PC-3 (cell line): ENCODE measurements at regions not wholly inside any gene's neighbourhood (a gene's known extent, or its start where the extent isn't known, plus 50 kb on each side); places are given as distances from the start of the nearest gene placed in this dataset.

Experiments used
- ATAC-seq: fragments of 200-7000 bp; cut with Tn5 transposase; 2 replicates; pipeline ENCODE4 v1.9.1; 2020; ENCODE audit warnings: mild to moderate bottlenecking, moderate library complexity
- BruUV-seq: library from RNA; stranded (reverse); fragments of 400-500 nt; replicated peaks from 2 replicates; lab custom pipeline; 2021; lab: Mats Ljungman, UMichigan
- CTCF ChIA-PET: fragments of 300-600 bp; sonication (Branson Sonifier 250); formaldehyde crosslinking; loops from one replicate; lab custom pipeline; 2022; ENCODE audit warnings: antibody characterized with exemption; lab: Charles Lee
- POLR2A ChIA-PET: fragments of 300-600 bp; sonication (Branson Sonifier 250); formaldehyde crosslinking; loops from one replicate; lab custom pipeline; 2022; ENCODE audit warnings: antibody characterized with exemption; ENCODE audit not compliant: unreplicated experiment; lab: Charles Lee
- DNase-seq: peaks from one replicate; pipeline ENCODE4 v3.0.0-alpha.2; 2015
- H2AFZ ChIP-seq: fragments of 300-600 bp; sonication (generic); 2 replicates; pipeline ENCODE4 v1.6.0; 2016; ENCODE audit warnings: antibody characterized with exemption, low read length
- H3F3A ChIP-seq: fragments of 300-600 bp; sonication (generic); one replicate; pipeline ENCODE4 v1.6.0; 2017; ENCODE audit warnings: antibody characterized with exemption, low read length, control low read depth, mild to moderate bottlenecking; ENCODE audit not compliant: unreplicated experiment
- H3K27ac ChIP-seq: fragments of 300-600 bp; sonication (generic); 2 replicates; pipeline ENCODE4 v1.5.1; 2016; ENCODE audit warnings: mild to moderate bottlenecking, low read length
- H3K27me3 ChIP-seq: fragments of 300-600 bp; sonication (generic); 2 replicates; pipeline ENCODE4 v1.6.1; 2016; ENCODE audit warnings: low read length, mixed read lengths
- H3K36me3 ChIP-seq: fragments of 300-600 bp; sonication (generic); 2 replicates; pipeline ENCODE4 v1.6.1; 2016; ENCODE audit warnings: low read depth, mixed run types, low read length, mixed read lengths
- H3K4me1 ChIP-seq: fragments of 300-600 bp; sonication (generic); 2 replicates; pipeline ENCODE4 v1.5.1; 2016; ENCODE audit warnings: low read length; ENCODE audit not compliant: insufficient read depth
- H3K4me2 ChIP-seq: fragments of 300-600 bp; sonication (generic); 2 replicates; pipeline ENCODE4 v1.6.0; 2016; ENCODE audit warnings: low read length
- H3K4me3 ChIP-seq: fragments of 300-600 bp; sonication (generic); 2 replicates; pipeline ENCODE4 v1.5.1; 2016; ENCODE audit warnings: mild to moderate bottlenecking, low read length, mixed read lengths
- H3K79me2 ChIP-seq: fragments of 300-600 bp; sonication (generic); 2 replicates; pipeline ENCODE4 v1.6.1; 2017; ENCODE audit warnings: low read length, mixed read lengths
- H3K9ac ChIP-seq: fragments of 300-600 bp; sonication (generic); 2 replicates; pipeline ENCODE4 v1.6.0; 2016; ENCODE audit warnings: mild to moderate bottlenecking, low read length
- H3K9me2 ChIP-seq: fragments of 300-600 bp; sonication (generic); replicated peaks from 2 replicates; pipeline ENCODE4 v1.6.1; 2016; ENCODE audit warnings: mixed run types, low read length, mixed read lengths
- H3K9me3 ChIP-seq: fragments of 300-600 bp; sonication (generic); 2 replicates; pipeline ENCODE4 v1.6.1; 2016; ENCODE audit warnings: low read length, mixed read lengths
- H4K20me1 ChIP-seq: fragments of 300-600 bp; sonication (generic); 2 replicates; pipeline ENCODE4 v1.6.1; 2016; ENCODE audit warnings: low read length, mixed read lengths
- CTCF ChIP-seq: fragments of 300-600 bp; sonication (generic); conservative IDR thresholded peaks from 2 replicates; pipeline ENCODE4 v1.5.1; 2017; ENCODE audit warnings: antibody characterized with exemption, low read depth, mild to moderate bottlenecking, low read length
- EZH2 ChIP-seq: fragments of 300-600 bp; sonication (generic); IDR thresholded peaks from one replicate; pipeline ENCODE4 v1.6.1; 2017; ENCODE audit warnings: antibody characterized with exemption, mild to moderate bottlenecking, low read length; ENCODE audit not compliant: unreplicated experiment
- EZH2phosphoT487 ChIP-seq: fragments of 300-600 bp; sonication (generic); IDR thresholded peaks from 2 replicates; pipeline ENCODE4 v1.6.1; 2018; ENCODE audit warnings: mild to moderate bottlenecking, antibody characterized with exemption, low read length, borderline replicate concordance
- intact Hi-C: fragments of 100-400 bp; cut with micrococcal nuclease; formaldehyde crosslinking; loops from 2 replicates; pipeline ENCODE4 v1.9.0; 2023

DNA sequence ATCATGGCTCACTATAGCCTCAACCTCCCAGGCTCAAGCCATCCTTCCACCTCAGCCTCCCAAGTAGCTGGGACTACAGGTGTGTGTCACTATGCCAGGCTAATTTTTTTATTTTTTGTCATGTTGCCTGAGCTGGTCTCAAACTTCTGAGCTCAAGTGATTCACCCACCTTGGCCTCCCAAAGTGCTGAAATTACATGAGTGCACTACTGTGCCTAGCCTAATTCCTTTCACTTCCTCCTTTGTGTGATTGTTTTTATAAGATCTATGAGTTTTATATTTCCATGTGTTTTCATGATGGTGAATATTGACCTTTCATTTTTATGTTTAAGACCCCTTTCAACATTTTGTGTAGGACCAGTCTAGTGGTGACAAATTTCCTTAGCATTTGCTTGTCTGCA, 55.2 kb upstream of the IL12B start:
- TF ChIP-seq EZH2phosphoT487 = no peak
- TF ChIP-seq EZH2 = no peak
- no peak for TF ChIP-seq CTCF
- Histone ChIP-seq H4K20me1 (no peaks in the 10 kb centered on the region), H3K4me1 (no peaks in the 10 kb centered on the region), H3K9me2 (no peaks in the 10 kb centered on the region), H3K4me3 (no peak overlapping the region), H3F3A (no peaks in the 10 kb centered on the region), H3K36me3 (no peaks in the 10 kb centered on the region), H3K9ac (no peak overlapping the region), H2AFZ (no peak overlapping the region), H3K4me2 (no peak overlapping the region), H3K79me2 (no peaks in the 10 kb centered on the region), H3K27ac (no peak overlapping the region), H3K9me3 (peaks cover 5% of the 10 kb centered on the region; the same call in 1 of the 2 replicates), H3K27me3 (no peaks in the 10 kb centered on the region)
- CTCF ChIA-PET = no interaction called here
- intact Hi-C loops = no loop called here
- no TSS peak for BruUV-seq
- no peak for ATAC-seq
- no peak for DNase-seq
- POLR2A ChIA-PET = no interaction called here

DNA sequence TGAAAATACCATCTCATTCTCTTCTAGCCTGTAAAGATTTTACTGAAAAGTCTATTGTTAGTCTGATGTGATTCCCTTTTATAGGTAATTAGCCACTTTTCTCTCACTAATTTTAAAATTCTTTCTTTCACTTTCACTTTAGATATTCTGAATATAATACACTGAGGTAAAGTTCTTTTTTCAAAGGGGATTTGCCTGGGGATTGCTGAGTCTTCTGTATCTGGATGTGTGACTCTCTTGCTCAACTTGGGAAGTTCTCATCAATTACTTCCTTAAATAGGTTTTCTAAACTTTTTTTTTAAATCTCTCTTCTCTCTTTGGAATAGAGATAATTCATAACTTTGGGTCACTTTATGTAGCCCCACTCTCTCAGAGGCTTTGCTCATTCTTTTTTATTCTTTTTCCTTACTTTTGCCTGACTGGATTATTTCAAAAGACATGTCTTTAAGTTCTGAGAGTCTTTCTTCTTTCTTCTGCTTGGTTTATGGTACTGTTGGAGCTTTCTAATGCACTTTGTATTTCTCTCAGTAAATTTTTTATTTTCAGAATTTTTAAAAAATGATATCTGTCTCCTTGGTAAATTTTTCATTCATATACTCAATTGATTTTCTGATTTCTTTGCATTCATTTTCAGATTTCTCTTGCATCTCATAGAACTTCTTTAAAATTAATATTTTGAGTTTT, 55.9 kb upstream of the IL12B start:
- no peak overlapping the region for H3K4me3 ChIP-seq
- CTCF ChIA-PET = no interaction called here
- H3K4me2 ChIP-seq = no peak overlapping the region
- DNase-seq (no peak), ATAC-seq (no peak)
- H3K9ac ChIP-seq = no peak overlapping the region
- no peak overlapping the region for H2AFZ ChIP-seq
- no peaks in the 10 kb centered on the region for H3F3A ChIP-seq
- H3K9me2 ChIP-seq = no peaks in the 10 kb centered on the region
- POLR2A ChIA-PET = no interaction called here
- H3K9me3 ChIP-seq = peaks cover 5% of the 10 kb centered on the region; the same call in 1 of the 2 replicates
- H3K27ac ChIP-seq = no peak overlapping the region
- no peak for TF ChIP-seq EZH2
- TF ChIP-seq EZH2phosphoT487 = no peak
- no peak for TF ChIP-seq CTCF
- no peaks in the 10 kb centered on the region for H3K79me2 ChIP-seq
- no peaks in the 10 kb centered on the region for H4K20me1 ChIP-seq
- intact Hi-C loops = no loop called here
- no peaks in the 10 kb centered on the region for H3K4me1 ChIP-seq
- no TSS peak for BruUV-seq
- H3K36me3 ChIP-seq = no peaks in the 10 kb centered on the region
- no peaks in the 10 kb centered on the region for H3K27me3 ChIP-seq

- Histone ChIP-seq H3K4me3 (no peak overlapping the region), H3K79me2 (no peaks in the 10 kb centered on the region), H3F3A (no peaks in the 10 kb centered on the region), H3K4me2 (no peak overlapping the region), H3K36me3 (no peaks in the 10 kb centered on the region), H3K27ac (no peak overlapping the region), H2AFZ (no peak overlapping the region), H3K27me3 (no peaks in the 10 kb centered on the region), H4K20me1 (no peaks in the 10 kb centered on the region), H3K9me2 (no peaks in the 10 kb centered on the region), H3K9ac (no peak overlapping the region), H3K9me3 (no peaks in the 10 kb centered on the region), H3K4me1 (no peaks in the 10 kb centered on the region)
- no peak for DNase-seq
- TF ChIP-seq EZH2phosphoT487 (no peak), EZH2 (no peak), CTCF (no peak)
- ATAC-seq = no peak
- intact Hi-C loops = no loop called here
- ChIA-PET POLR2A (no interaction called here), CTCF (no interaction called here)
- BruUV-seq = no TSS peak
These were observed 62.6 kb upstream of the IL12B start for GRCh38 chr5:159392871-159393270.
